GM12878 (cell line): ENCODE measurements at regions not wholly inside any gene's neighbourhood (a gene's known extent, or its start where the extent isn't known, plus 50 kb on each side); places are given as distances from the start of the nearest gene placed in this dataset.

Source experiments
- CEBPB ChIP-seq, 2 experiments: fragments of 150-350 bp in 1 of 2; IDR thresholded peaks; 2 replicates each; pipeline ENCODE4 v1.6.1; 2012 to 2014; ENCODE audit warnings: low read depth in 2 of 2, low read length in 2 of 2, borderline replicate concordance in 1 of 2, inconsistent platforms in 1 of 2
- CHD2 ChIP-seq: IDR thresholded peaks from 2 replicates; pipeline ENCODE4 v1.6.1; 2011; ENCODE audit warnings: low read depth, low read length, improper control_type of control experiment, borderline replicate concordance
- EP300 ChIP-seq, 2 experiments: fragments of 150-350 bp in 1 of 2; IDR thresholded peaks; 2 replicates each; pipeline ENCODE4 v1.6.1; 2011 to 2012; ENCODE audit warnings: low read depth in 2 of 2, low read length in 2 of 2, borderline replicate concordance in 1 of 2, improper control_type of control experiment in 1 of 2, inconsistent platforms in 1 of 2; ENCODE audit not compliant: control insufficient read depth in 1 of 2
- EZH2 ChIP-seq: IDR thresholded peaks from 2 replicates; pipeline ENCODE4 v1.6.1; 2012; ENCODE audit warnings: low read depth, mild to moderate bottlenecking, control low read depth, inconsistent platforms, low read length, borderline replicate concordance; ENCODE audit not compliant: control insufficient read depth
- JUND ChIP-seq: IDR thresholded peaks from 2 replicates; pipeline ENCODE4 v1.6.1; 2012; ENCODE audit warnings: low read depth, mild to moderate bottlenecking, low read length, improper control_type of control experiment, moderate library complexity
- NFXL1 ChIP-seq: fragments of 450-650 bp; IDR thresholded peaks from 2 replicates; pipeline ENCODE4 v1.6.1; 2017; ENCODE audit warnings: antibody characterized with exemption, mild to moderate bottlenecking, borderline replicate concordance
- ZNF384 ChIP-seq: IDR thresholded peaks from 2 replicates; pipeline ENCODE4 v1.6.1; 2012; ENCODE audit warnings: low read depth, mild to moderate bottlenecking, low read length, improper control_type of control experiment, borderline replicate concordance
- TF ChIP-seq, protein P1 (sequence below), 3 experiments: IDR thresholded peaks in 2 of 3; conservative IDR thresholded peaks in 1 of 3; 2 replicates each; pipeline ENCODE4 v1.5.1; 2011; ENCODE audit warnings: low read depth in 3 of 3, low read length in 3 of 3, mild to moderate bottlenecking in 3 of 3, control low read depth in 2 of 3, moderate library complexity in 2 of 3, inconsistent platforms in 1 of 3, mixed read lengths in 1 of 3; ENCODE audit not compliant: control insufficient read depth in 2 of 3, insufficient read depth in 1 of 3; ENCODE audit errors: extremely low read depth in 1 of 3
- TF ChIP-seq, protein P2 (sequence below): fragments of 450-650 bp; IDR thresholded peaks from 2 replicates; pipeline ENCODE4 v1.6.1; 2017; ENCODE audit warnings: low read depth, mild to moderate bottlenecking, moderate library complexity
- TF ChIP-seq, protein P3 (sequence below): IDR thresholded peaks from 2 replicates; pipeline ENCODE4 v1.6.1; 2012; ENCODE audit warnings: low read depth, low read length, improper control_type of control experiment
- TF ChIP-seq, protein P4 (sequence below): fragments of 450-650 bp; IDR thresholded peaks from 2 replicates; pipeline ENCODE4 v1.6.1; 2017; ENCODE audit warnings: mild to moderate bottlenecking

DNA sequence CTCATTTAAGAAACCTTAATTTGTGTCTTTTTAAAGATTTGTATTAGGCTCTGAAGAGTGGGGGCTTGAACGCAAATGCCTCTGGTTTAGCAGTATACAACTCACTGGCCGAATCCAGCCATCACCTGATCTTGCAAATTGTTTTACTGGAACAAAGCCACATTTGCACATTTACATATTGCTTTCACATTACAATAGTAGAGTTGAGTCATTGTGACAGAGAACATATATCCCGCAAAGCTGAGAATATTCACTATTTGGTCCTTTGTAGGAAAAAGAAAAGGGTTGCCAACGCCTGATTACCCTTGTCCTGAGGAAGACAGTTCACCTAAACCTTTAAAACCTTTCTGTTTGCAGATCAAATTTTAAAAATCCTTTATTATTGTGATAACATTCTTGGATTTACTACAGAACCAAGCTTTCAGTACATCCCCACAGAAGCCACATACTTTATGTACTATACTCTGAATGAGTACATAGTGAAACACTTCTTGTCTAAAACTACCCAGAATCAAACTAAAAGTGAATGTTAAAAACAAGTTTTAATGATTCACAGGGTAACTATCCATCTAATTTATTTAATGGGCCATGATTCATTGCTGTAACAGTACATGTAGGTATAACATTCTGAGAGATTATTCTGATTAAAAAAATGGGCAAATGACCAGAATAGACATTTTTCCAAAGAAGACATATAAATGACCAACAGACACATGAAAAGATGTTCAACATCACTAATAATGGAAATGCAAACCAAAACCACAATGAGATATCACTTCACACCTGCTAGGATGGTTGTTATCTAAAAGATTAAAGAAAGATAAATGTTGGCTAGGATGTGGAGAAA, 161.0 kb downstream of the SLC25A46 start:
- no peak for TF ChIP-seq EP300 (IDR thresholded peaks at IDR 0.05; ENCODE audit: borderline replicate concordance in 1 of 2, control insufficient read depth in 1 of 2, low read depth in 2 of 2, low read length in 2 of 2)
- TF ChIP-seq, protein P1, sequence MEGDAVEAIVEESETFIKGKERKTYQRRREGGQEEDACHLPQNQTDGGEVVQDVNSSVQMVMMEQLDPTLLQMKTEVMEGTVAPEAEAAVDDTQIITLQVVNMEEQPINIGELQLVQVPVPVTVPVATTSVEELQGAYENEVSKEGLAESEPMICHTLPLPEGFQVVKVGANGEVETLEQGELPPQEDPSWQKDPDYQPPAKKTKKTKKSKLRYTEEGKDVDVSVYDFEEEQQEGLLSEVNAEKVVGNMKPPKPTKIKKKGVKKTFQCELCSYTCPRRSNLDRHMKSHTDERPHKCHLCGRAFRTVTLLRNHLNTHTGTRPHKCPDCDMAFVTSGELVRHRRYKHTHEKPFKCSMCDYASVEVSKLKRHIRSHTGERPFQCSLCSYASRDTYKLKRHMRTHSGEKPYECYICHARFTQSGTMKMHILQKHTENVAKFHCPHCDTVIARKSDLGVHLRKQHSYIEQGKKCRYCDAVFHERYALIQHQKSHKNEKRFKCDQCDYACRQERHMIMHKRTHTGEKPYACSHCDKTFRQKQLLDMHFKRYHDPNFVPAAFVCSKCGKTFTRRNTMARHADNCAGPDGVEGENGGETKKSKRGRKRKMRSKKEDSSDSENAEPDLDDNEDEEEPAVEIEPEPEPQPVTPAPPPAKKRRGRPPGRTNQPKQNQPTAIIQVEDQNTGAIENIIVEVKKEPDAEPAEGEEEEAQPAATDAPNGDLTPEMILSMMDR (IDR thresholded peaks at IDR 0.05 in 2 of 3, conservative IDR thresholded peaks at IDR 0.05 in 1 of 3; ENCODE audit: control insufficient read depth in 2 of 3, extremely low read depth in 1 of 3, insufficient read depth in 1 of 3, low read depth in 3 of 3, low read length in 3 of 3), result no peak
- TF ChIP-seq EZH2, result no peak
- TF ChIP-seq, protein P2, sequence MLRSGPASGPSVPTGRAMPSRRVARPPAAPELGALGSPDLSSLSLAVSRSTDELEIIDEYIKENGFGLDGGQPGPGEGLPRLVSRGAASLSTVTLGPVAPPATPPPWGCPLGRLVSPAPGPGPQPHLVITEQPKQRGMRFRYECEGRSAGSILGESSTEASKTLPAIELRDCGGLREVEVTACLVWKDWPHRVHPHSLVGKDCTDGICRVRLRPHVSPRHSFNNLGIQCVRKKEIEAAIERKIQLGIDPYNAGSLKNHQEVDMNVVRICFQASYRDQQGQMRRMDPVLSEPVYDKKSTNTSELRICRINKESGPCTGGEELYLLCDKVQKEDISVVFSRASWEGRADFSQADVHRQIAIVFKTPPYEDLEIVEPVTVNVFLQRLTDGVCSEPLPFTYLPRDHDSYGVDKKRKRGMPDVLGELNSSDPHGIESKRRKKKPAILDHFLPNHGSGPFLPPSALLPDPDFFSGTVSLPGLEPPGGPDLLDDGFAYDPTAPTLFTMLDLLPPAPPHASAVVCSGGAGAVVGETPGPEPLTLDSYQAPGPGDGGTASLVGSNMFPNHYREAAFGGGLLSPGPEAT, result no peak
- TF ChIP-seq, protein P3, sequence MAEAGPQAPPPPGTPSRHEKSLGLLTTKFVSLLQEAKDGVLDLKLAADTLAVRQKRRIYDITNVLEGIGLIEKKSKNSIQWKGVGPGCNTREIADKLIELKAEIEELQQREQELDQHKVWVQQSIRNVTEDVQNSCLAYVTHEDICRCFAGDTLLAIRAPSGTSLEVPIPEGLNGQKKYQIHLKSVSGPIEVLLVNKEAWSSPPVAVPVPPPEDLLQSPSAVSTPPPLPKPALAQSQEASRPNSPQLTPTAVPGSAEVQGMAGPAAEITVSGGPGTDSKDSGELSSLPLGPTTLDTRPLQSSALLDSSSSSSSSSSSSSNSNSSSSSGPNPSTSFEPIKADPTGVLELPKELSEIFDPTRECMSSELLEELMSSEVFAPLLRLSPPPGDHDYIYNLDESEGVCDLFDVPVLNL, result no peak
- TF ChIP-seq, protein P4, sequence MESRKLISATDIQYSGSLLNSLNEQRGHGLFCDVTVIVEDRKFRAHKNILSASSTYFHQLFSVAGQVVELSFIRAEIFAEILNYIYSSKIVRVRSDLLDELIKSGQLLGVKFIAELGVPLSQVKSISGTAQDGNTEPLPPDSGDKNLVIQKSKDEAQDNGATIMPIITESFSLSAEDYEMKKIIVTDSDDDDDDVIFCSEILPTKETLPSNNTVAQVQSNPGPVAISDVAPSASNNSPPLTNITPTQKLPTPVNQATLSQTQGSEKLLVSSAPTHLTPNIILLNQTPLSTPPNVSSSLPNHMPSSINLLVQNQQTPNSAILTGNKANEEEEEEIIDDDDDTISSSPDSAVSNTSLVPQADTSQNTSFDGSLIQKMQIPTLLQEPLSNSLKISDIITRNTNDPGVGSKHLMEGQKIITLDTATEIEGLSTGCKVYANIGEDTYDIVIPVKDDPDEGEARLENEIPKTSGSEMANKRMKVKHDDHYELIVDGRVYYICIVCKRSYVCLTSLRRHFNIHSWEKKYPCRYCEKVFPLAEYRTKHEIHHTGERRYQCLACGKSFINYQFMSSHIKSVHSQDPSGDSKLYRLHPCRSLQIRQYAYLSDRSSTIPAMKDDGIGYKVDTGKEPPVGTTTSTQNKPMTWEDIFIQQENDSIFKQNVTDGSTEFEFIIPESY, result no peak
- no peak for TF ChIP-seq JUND
- TF ChIP-seq CEBPB (IDR thresholded peaks at IDR 0.05; ENCODE audit: borderline replicate concordance in 1 of 2, low read depth in 2 of 2, low read length in 2 of 2), result no peak
- TF ChIP-seq CHD2, result no peak
- no peak for TF ChIP-seq NFXL1
- no peak for TF ChIP-seq ZNF384
